ENCODE measurements at regions not wholly inside any gene's neighbourhood (a gene's known extent, or its start where the extent isn't known, plus 50 kb on each side); places are given as distances from the start of the nearest gene placed in this dataset.

DNA sequence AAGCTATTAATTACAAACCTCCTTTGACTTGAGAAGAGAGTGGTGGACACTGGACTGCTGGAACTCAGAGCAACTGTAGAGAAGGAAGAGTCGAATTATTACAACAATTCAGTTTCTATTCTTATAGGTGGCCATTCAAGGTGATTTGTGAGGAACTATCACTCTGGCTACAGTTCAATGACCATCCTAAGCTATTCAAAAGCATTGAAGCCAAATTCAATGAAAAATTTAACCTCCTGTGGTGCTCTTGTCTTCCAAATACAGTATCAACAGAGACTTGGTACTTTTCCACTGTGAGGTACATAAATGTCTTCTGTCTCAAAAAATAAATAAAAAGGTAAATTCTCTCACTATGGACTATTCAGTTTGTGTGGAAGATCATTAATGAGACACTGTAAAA is 513.3 kb upstream of the SEMA6D start:
- no peak for TF ChIP-seq EZH2phosphoT487 (IDR thresholded peaks at IDR 0.05; ENCODE audit: borderline replicate concordance, low read length)
- TF ChIP-seq, protein P1, sequence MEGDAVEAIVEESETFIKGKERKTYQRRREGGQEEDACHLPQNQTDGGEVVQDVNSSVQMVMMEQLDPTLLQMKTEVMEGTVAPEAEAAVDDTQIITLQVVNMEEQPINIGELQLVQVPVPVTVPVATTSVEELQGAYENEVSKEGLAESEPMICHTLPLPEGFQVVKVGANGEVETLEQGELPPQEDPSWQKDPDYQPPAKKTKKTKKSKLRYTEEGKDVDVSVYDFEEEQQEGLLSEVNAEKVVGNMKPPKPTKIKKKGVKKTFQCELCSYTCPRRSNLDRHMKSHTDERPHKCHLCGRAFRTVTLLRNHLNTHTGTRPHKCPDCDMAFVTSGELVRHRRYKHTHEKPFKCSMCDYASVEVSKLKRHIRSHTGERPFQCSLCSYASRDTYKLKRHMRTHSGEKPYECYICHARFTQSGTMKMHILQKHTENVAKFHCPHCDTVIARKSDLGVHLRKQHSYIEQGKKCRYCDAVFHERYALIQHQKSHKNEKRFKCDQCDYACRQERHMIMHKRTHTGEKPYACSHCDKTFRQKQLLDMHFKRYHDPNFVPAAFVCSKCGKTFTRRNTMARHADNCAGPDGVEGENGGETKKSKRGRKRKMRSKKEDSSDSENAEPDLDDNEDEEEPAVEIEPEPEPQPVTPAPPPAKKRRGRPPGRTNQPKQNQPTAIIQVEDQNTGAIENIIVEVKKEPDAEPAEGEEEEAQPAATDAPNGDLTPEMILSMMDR (IDR thresholded peaks at IDR 0.05; ENCODE audit: low read depth, low read length, poor library complexity, severe bottlenecking): no peak
